HG03439 (cell line): ENCODE measurements at regions not wholly inside any gene's neighbourhood (a gene's known extent, or its start where the extent isn't known, plus 50 kb on each side); places are given as distances from the start of the nearest gene placed in this dataset.

ENCODE experiments used
- ATAC-seq: cut with Tn5 transposase; IDR thresholded peaks from one replicate; pipeline ENCODE4 v1.9.1; 2021; ENCODE audit warnings: mild to moderate bottlenecking, moderate library complexity; ENCODE audit not compliant: unreplicated experiment

GRCh38 chr3:143206955-143207337 is 87.4 kb downstream of the CHST2 start:
- no peak for ATAC-seq

DNA sequence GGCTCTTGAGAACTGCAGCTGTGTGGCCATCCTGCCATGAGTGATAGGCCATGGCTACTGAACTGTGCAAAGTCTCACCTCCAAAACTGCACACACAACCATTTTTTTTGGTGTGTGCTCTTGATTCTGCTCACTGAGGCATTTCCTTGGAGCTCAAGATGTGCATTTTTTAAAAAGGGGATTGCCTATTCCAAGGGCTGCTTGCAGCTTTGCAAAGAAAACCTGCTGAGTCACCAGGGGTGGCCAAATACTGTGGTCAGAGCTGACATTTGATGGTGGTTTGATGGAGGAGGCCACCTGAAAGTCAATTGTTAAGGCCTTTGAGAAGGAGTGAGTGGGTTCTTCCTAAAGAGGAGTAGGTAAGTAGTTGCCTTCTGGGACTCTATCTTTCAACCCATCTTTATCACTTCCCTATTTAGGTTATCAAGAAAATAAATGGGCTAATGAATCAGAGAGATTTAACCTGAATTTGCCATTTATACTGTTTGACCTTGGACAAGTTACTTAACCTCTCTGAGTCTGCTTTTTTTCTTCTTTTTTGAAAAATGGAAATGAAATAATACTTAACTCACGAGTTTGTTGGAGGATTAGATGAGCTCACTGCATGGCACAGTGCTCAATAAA is 87.9 kb downstream of the CHST2 start:
- peak; percentile 81 for ATAC-seq

DNA sequence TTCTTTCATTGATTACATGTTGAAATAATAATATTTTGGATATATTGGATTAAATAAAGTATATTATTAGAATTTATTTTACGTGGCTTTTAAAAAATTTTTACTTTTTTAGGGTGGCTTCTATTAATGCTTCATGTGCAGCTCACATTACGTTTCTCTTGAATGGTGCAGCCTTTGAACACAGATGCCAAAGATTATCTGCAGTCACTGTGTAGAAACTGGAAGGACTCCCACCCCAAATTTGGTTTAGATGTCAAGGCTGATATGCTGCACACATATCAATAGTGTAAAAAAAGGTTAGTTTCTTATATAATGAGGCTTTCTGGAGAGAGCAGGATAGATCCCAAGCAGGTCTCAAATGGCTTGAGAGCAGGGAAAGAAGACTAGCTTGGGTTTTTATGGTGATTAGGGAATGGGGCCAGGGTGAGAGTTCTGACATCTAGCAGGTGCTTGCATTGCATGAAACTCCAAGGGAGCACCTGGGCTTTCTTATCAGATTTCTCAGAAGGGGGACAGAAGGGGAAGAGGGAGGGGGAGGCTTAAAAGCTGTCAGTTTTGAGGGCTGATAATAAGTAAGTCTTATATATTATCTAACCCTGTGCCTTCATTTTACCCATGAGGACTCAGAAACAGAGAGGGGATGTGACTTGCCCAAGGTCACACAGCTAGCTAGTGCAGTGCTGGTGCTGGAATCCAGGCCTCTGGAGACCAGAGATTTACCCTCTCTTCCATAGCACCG is 89.6 kb downstream of the CHST2 start:
- ATAC-seq = no peak

- ATAC-seq = no peak
These were observed 90.1 kb downstream of the CHST2 start for GRCh38 chr3:143209715-143210059.

DNA sequence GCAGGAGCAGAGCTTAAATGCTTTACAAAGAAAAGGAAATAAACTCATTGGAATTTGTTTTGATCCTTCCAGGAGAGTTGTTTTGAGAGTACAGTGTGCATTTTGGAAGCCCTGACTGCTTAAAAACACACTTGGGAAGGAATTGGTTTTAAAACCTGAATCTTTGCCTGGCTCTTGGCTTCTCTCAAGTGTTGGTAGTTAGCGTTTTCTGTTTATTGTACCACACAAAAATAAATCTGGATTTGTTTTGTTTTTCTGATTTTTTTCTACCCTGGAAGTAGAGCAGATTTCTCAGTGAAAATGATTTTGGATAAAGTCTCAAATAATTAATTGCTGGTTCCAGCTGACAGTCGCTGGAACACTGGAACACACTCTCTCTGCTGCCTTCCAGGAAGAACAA is 90.6 kb downstream of the CHST2 start:
- no peak for ATAC-seq

DNA sequence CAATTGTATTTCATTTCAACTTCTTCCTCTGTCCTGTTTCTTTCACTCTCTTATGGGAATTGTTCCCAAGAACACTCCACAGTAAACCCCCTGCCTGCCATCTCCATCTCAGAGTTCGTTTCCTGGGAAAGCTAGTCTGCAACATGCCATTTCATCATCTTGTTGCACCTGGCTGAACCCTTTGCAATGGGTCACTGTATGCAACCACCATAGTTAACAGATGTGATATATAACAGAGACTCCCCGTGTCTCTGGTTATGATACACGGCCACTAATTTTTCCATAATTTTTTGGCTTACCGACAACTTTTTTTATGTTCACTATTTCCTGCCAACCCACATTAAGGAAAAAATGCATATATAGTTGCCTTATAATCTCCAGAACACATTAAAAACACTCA is 95.5 kb downstream of the CHST2 start:
- no peak for ATAC-seq
